GM21367 (cell line): ENCODE measurements at regions not wholly inside any gene's neighbourhood (a gene's known extent, or its start where the extent isn't known, plus 50 kb on each side); places are given as distances from the start of the nearest gene placed in this dataset.
"Not testable (repeated sequence)": the region's sequence is repeated elsewhere in the genome, so short reads cannot be mapped to it uniquely, and the experiment has no call there.

Experiments used
- ATAC-seq: cut with Tn5 transposase; IDR thresholded peaks from one replicate; pipeline ENCODE4 v1.9.1; 2021; ENCODE audit not compliant: unreplicated experiment

GRCh38 chr10:81403451-81403850, 471.5 kb upstream of the NRG3 start:
- ATAC-seq: no peak

GRCh38 chr10:81405399-81405798, 469.6 kb upstream of the NRG3 start:
- no peak for ATAC-seq

GRCh38 chr10:81414038-81414437, 461.0 kb upstream of the NRG3 start:
- no peak for ATAC-seq

GRCh38 chr10:81426722-81427121, 448.3 kb upstream of the NRG3 start:
- ATAC-seq: no peak

GRCh38 chr10:81428456-81429134, 446.4 kb upstream of the NRG3 start:
- no peak for ATAC-seq

- no peak for ATAC-seq
Measured at GRCh38 chr10:81439445-81439844, 435.5 kb upstream of the NRG3 start.

- not testable (repeated sequence) for ATAC-seq
Measured at GRCh38 chr10:81441624-81442023, 433.4 kb upstream of the NRG3 start.

GRCh38 chr10:81444242-81444929, 430.6 kb upstream of the NRG3 start:
- ATAC-seq: no peak

GRCh38 chr10:81450651-81451050, 424.3 kb upstream of the NRG3 start:
- ATAC-seq: no peak

GRCh38 chr10:81472927-81473470, 402.0 kb upstream of the NRG3 start:
- ATAC-seq: no peak

GRCh38 chr10:81473755-81474154, 401.2 kb upstream of the NRG3 start:
- no peak for ATAC-seq

GRCh38 chr10:81479316-81479715, 395.7 kb upstream of the NRG3 start:
- no peak for ATAC-seq

- ATAC-seq: no peak
Measured at GRCh38 chr10:81496626-81497025, 378.4 kb upstream of the NRG3 start.

GRCh38 chr10:81498011-81498551, 376.9 kb upstream of the NRG3 start:
- ATAC-seq: no peak

- ATAC-seq: no peak
Measured at GRCh38 chr10:81502677-81503359, 372.2 kb upstream of the NRG3 start.

GRCh38 chr10:81505777-81506176, 369.2 kb upstream of the NRG3 start:
- ATAC-seq: not testable (repeated sequence)

GRCh38 chr10:81514811-81515210, 360.2 kb upstream of the NRG3 start:
- ATAC-seq: no peak

- no peak for ATAC-seq
Measured at GRCh38 chr10:81520688-81521087, 354.3 kb upstream of the NRG3 start.

GRCh38 chr10:81524467-81524866, 350.5 kb upstream of the NRG3 start:
- no peak for ATAC-seq

GRCh38 chr10:81532403-81532802, 342.6 kb upstream of the NRG3 start:
- ATAC-seq: no peak

GRCh38 chr10:81534991-81535390, 340.0 kb upstream of the NRG3 start:
- ATAC-seq: no peak

GRCh38 chr10:81541517-81541916, 333.5 kb upstream of the NRG3 start:
- ATAC-seq: no peak
